ENCODE measurements at regions not wholly inside any gene's neighbourhood (a gene's known extent, or its start where the extent isn't known, plus 50 kb on each side); places are given as distances from the start of the nearest gene placed in this dataset.

DNA sequence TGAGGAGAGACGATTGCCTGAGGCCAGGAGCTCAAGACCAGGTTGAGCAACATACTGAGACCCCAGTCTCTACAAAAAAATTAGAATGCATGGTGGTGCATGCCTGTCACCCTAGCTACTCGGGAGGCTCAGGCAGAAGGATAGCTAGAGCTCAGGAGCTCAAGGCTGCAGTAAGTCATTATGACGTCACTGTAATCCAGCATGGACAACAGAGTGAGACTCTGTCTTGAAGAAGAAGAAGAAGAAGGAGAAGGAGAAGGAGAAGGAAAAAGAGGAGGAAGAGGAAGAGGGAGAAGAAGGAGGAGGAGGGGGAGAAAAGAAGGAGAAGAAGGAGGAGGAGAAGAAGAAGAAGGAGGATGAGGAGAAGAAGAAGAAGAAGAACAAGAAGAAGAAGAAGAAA is 519.1 kb downstream of the CDH9 start:
- TF ChIP-seq FOXK2 (IDR thresholded peaks at IDR 0.05), result no peak
- TF ChIP-seq ZNF384 (IDR thresholded peaks at IDR 0.05), result no peak
- TF ChIP-seq SP1 (IDR thresholded peaks at IDR 0.05), result no peak
- no peak for TF ChIP-seq ARNT (IDR thresholded peaks at IDR 0.05)
- TF ChIP-seq FOXM1 (IDR thresholded peaks at IDR 0.05; ENCODE audit: borderline replicate concordance), result no peak
- no peak for TF ChIP-seq NFRKB (IDR thresholded peaks at IDR 0.05)
- TF ChIP-seq SUZ12 (IDR thresholded peaks at IDR 0.05), result no peak
- TF ChIP-seq ELF4 (IDR thresholded peaks at IDR 0.05), result no peak
- no peak for TF ChIP-seq HDGF (IDR thresholded peaks at IDR 0.05; ENCODE audit: borderline replicate concordance)
- TF ChIP-seq FOXA1 (IDR thresholded peaks at IDR 0.05), result no peak
- TF ChIP-seq BHLHE40 (IDR thresholded peaks at IDR 0.05; ENCODE audit: borderline replicate concordance), result no peak

Data from HEK293T (cell line).